ENCODE measurements at regions not wholly inside any gene's neighbourhood (a gene's known extent, or its start where the extent isn't known, plus 50 kb on each side); places are given as distances from the start of the nearest gene placed in this dataset.

DNA sequence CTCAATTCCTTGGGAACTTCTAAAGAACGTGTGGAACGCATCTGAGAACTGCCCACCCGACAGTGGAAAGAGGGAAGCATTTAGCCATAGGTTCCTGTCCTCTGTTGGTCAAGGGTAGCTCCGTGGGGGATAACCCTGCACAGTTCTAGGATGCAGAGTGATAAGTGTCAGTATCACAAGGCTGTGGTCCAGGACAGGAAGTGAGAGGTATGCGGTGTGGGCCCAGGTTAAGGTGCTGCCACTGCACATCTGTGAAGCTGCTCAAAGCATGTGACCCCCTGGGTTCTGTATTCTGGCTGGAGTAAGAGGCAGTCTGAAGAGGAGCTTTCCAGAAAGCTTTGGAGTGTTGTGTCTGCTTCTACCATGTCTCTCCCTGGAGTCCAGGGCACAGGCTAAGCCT is 51.7 kb upstream of the HES1 start:
- TF ChIP-seq, protein P1, sequence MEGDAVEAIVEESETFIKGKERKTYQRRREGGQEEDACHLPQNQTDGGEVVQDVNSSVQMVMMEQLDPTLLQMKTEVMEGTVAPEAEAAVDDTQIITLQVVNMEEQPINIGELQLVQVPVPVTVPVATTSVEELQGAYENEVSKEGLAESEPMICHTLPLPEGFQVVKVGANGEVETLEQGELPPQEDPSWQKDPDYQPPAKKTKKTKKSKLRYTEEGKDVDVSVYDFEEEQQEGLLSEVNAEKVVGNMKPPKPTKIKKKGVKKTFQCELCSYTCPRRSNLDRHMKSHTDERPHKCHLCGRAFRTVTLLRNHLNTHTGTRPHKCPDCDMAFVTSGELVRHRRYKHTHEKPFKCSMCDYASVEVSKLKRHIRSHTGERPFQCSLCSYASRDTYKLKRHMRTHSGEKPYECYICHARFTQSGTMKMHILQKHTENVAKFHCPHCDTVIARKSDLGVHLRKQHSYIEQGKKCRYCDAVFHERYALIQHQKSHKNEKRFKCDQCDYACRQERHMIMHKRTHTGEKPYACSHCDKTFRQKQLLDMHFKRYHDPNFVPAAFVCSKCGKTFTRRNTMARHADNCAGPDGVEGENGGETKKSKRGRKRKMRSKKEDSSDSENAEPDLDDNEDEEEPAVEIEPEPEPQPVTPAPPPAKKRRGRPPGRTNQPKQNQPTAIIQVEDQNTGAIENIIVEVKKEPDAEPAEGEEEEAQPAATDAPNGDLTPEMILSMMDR (IDR thresholded peaks at IDR 0.05; ENCODE audit: insufficient read depth, low read length, poor library complexity, severe bottlenecking) = no peak
- no peaks in the 10 kb centered on the region for H3K27me3 ChIP-seq (ENCODE audit: control insufficient read depth, insufficient read depth, low read length)
- no peaks in the 10 kb centered on the region for H3K36me3 ChIP-seq (ENCODE audit: control insufficient read depth, insufficient read depth, low read length)
- no peak overlapping the region for H3K4me3 ChIP-seq (ENCODE audit: low read depth, low read length)
- no peak for DNase-seq (ENCODE audit: low read depth)
